GM12878 (cell line): ENCODE measurements at regions not wholly inside any gene's neighbourhood (a gene's known extent, or its start where the extent isn't known, plus 50 kb on each side); places are given as distances from the start of the nearest gene placed in this dataset.

Experiments
- ATAC-seq: fragments of 200-7000 bp; cut with Tn5 transposase; 3 replicates; pipeline ENCODE4 v1.9.1; 2020; ENCODE audit warnings: mild to moderate bottlenecking, moderate library complexity
- BruUV-seq: library from RNA; stranded (reverse); fragments of 400-500 nt; replicated peaks from 2 replicates; lab custom pipeline; 2021; lab: Mats Ljungman, UMichigan
- CTCF ChIA-PET: fragments of 300-600 bp; sonication (Branson Sonifier 250); formaldehyde crosslinking; extraction: SDS; loops from one replicate; lab custom pipeline; 2021; ENCODE audit warnings: inconsistent platforms; lab: Yijun Ruan, JAX
- POLR2A ChIA-PET: fragments of 350-600 bp; formaldehyde crosslinking; extraction: SDS; loops from one replicate; lab custom pipeline; 2021; ENCODE audit warnings: inconsistent platforms; lab: Charles Lee
- RAD21 ChIA-PET: fragments of 300-600 bp; sonication (Branson Sonifier 250); formaldehyde crosslinking; loops from one replicate; lab custom pipeline; 2023; ENCODE audit warnings: antibody characterized with exemption; ENCODE audit not compliant: unreplicated experiment; lab: Charles Lee
- SMC1A ChIA-PET: fragments of 300-600 bp; sonication (Branson Sonifier 250); formaldehyde crosslinking; loops from one replicate; lab custom pipeline; 2023; ENCODE audit not compliant: unreplicated experiment, uncharacterized antibody; lab: Charles Lee
- DNase-seq: peaks from one replicate; pipeline ENCODE4 v3.0.0-alpha.2; 2011; ENCODE audit warnings: low read depth, low spot score
- FAIRE-seq: peaks from 3 replicates; lab custom pipeline; 2011; peaks lifted over from hg19 to GRCh38; lab: Jason Lieb, UNC
- H2AFZ ChIP-seq: 2 replicates; pipeline ENCODE4 v1.6.0; 2011; ENCODE audit warnings: low read depth, low read length, control low read depth; ENCODE audit not compliant: control insufficient read depth
- H3K27ac ChIP-seq: 2 replicates; pipeline ENCODE4 v1.5.1; 2011; ENCODE audit warnings: control low read depth; ENCODE audit not compliant: control insufficient read depth, insufficient read depth
- H3K27me3 ChIP-seq, 2 experiments: replicated peaks in 1 of 2; 2 replicates each; pipeline versions ENCODE4 v1.6.0 to v1.6.1; 2011; ENCODE audit warnings: low read length in 1 of 2; ENCODE audit not compliant: control insufficient read depth in 2 of 2, insufficient read depth in 2 of 2
- H3K36me3 ChIP-seq, 2 experiments: 2 replicates each; pipeline ENCODE4 v1.5.1; 2011; ENCODE audit warnings: low read length in 1 of 2; ENCODE audit not compliant: control insufficient read depth in 2 of 2, insufficient read depth in 2 of 2
- H3K4me1 ChIP-seq: 2 replicates; pipeline ENCODE4 v1.6.1; 2011; ENCODE audit warnings: mild to moderate bottlenecking, low read length, moderate library complexity, mixed read lengths; ENCODE audit not compliant: control insufficient read depth, insufficient read depth
- H3K4me2 ChIP-seq: 2 replicates; pipeline ENCODE4 v1.6.0; 2011; ENCODE audit warnings: control low read depth; ENCODE audit not compliant: control insufficient read depth, insufficient read depth
- H3K4me3 ChIP-seq: fragments of 200-600 bp; sonication (generic); 2 replicates; pipeline ENCODE4 v1.5.1; 2016
- H3K79me2 ChIP-seq: 2 replicates; pipeline ENCODE4 v1.6.0; 2011; ENCODE audit warnings: low read length; ENCODE audit not compliant: control insufficient read depth, insufficient read depth
- H3K9ac ChIP-seq: 2 replicates; pipeline ENCODE4 v1.8.0; 2011; ENCODE audit warnings: low read length, control low read depth, mixed read lengths; ENCODE audit not compliant: control insufficient read depth, insufficient read depth
- H3K9me3 ChIP-seq: replicated peaks from 3 replicates; pipeline ENCODE4 v1.5.1; 2011; ENCODE audit warnings: mild to moderate bottlenecking, low read length; ENCODE audit not compliant: control insufficient read depth, insufficient read depth
- H4K20me1 ChIP-seq: 2 replicates; pipeline ENCODE4 v1.6.0; 2011; ENCODE audit not compliant: control insufficient read depth, insufficient read depth
- ATF7 ChIP-seq: fragments of 450-650 bp; IDR thresholded peaks from 2 replicates; pipeline ENCODE4 v1.6.1; 2016; ENCODE audit warnings: low read depth, mild to moderate bottlenecking
- BACH1 ChIP-seq: fragments of 450-650 bp; IDR thresholded peaks from 2 replicates; pipeline ENCODE4 v1.6.1; 2017; ENCODE audit warnings: mild to moderate bottlenecking, borderline replicate concordance
- BCL11A ChIP-seq: IDR thresholded peaks from 2 replicates; pipeline ENCODE4 v1.6.1; 2011; ENCODE audit warnings: low read depth, low read length
- FOXK2 ChIP-seq: fragments of 450-650 bp; IDR thresholded peaks from 2 replicates; pipeline ENCODE4 v1.6.1; 2017; ENCODE audit warnings: mild to moderate bottlenecking, moderate library complexity
- IRF5 ChIP-seq: fragments of 450-650 bp; IDR thresholded peaks from 2 replicates; pipeline ENCODE4 v1.6.1; 2017; ENCODE audit warnings: borderline replicate concordance
- MYC ChIP-seq: IDR thresholded peaks from 2 replicates; pipeline ENCODE4 v1.6.1; 2011; ENCODE audit warnings: mild to moderate bottlenecking, low read length, moderate library complexity, inconsistent platforms; ENCODE audit not compliant: insufficient read depth, insufficient replicate concordance, insufficient read length, severe bottlenecking
- NFXL1 ChIP-seq: fragments of 450-650 bp; IDR thresholded peaks from 2 replicates; pipeline ENCODE4 v1.6.1; 2017; ENCODE audit warnings: antibody characterized with exemption, mild to moderate bottlenecking, borderline replicate concordance
- NFYB ChIP-seq: IDR thresholded peaks from 2 replicates; pipeline ENCODE4 v1.6.1; 2011; ENCODE audit warnings: low read depth, mild to moderate bottlenecking, low read length, improper control_type of control experiment, moderate library complexity; ENCODE audit not compliant: insufficient read depth
- POLR2AphosphoS2 ChIP-seq: IDR thresholded peaks from 2 replicates; pipeline ENCODE4 v1.6.1; 2011; ENCODE audit warnings: low read depth, mild to moderate bottlenecking, low read length, improper control_type of control experiment, moderate library complexity
- SIX5 ChIP-seq: IDR thresholded peaks from 2 replicates; pipeline ENCODE4 v1.6.1; 2011; ENCODE audit warnings: mild to moderate bottlenecking, low read depth, low read length, moderate library complexity; ENCODE audit not compliant: severe bottlenecking
- SKIL ChIP-seq: fragments of 450-650 bp; IDR thresholded peaks from 2 replicates; pipeline ENCODE4 v1.6.1; 2017; ENCODE audit warnings: mild to moderate bottlenecking, low read depth, inconsistent platforms; ENCODE audit not compliant: poor library complexity, severe bottlenecking
- ZNF687 ChIP-seq: fragments of 450-650 bp; IDR thresholded peaks from 2 replicates; pipeline ENCODE4 v1.6.1; 2017; ENCODE audit warnings: mild to moderate bottlenecking, moderate library complexity
- WGBS: methylation state at CpG from one replicate; pipeline ENCODE4 v1.1.6; 2016; ENCODE audit warnings: low lambda C conversion rate; ENCODE audit not compliant: insufficient replicate concordance, insufficient coverage; ENCODE audit errors: missing lambda C conversion rate; 5-methylcytosine and 5-hydroxymethylcytosine counted together
- in situ Hi-C: fragments of 300-500 bp; cut with MboI; formaldehyde crosslinking; loops from 9 replicates; pipeline ENCODE4 v1.14.3; 2018; ENCODE audit warnings: mixed read lengths
- intact Hi-C: fragments of 100-400 bp; cut with micrococcal nuclease; formaldehyde crosslinking; loops from one replicate; pipeline ENCODE4 v1.14.2; 2022; ENCODE audit not compliant: unreplicated experiment

GRCh38 chr18:75775121-75775520, 347.6 kb upstream of the SMIM21 start:
- ATAC-seq: no peak
- CTCF ChIA-PET: no interaction called here
- in situ Hi-C loops: no loop called here

GRCh38 chr18:75773618-75774017, 346.1 kb upstream of the SMIM21 start:
- no peak for ATAC-seq
- Histone ChIP-seq H3K27ac (no peak overlapping the region), H3K9me3 (no peaks in the 10 kb centered on the region), H3K27me3 (no peaks in the 10 kb centered on the region), H2AFZ (no peak overlapping the region), H3K79me2 (no peaks in the 10 kb centered on the region), H3K9ac (no peak overlapping the region), H3K4me2 (no peak overlapping the region), H3K4me1 (no peaks in the 10 kb centered on the region), H4K20me1 (no peaks in the 10 kb centered on the region), H3K36me3 (no peaks in the 10 kb centered on the region), H3K4me3 (no peak overlapping the region)
- ChIA-PET SMC1A (no interaction called here), CTCF (no interaction called here), RAD21 (no interaction called here), POLR2A (no interaction called here)
- in situ Hi-C loops: no loop called here
- WGBS: 26% methylated on average over 3 of the region's 3 CpGs
- intact Hi-C loops: no loop called here
- DNase-seq: no peak
- no TSS peak for BruUV-seq
- no peak for FAIRE-seq
- no peak for TF ChIP-seq BCL11A
- no peak for TF ChIP-seq ZNF687
- TF ChIP-seq SKIL: no peak
- TF ChIP-seq NFYB: no peak
- no peak for TF ChIP-seq SIX5
- TF ChIP-seq BACH1: no peak

More at GRCh38 chr18:75775121-75775520, 347.6 kb upstream of the SMIM21 start:
- no peak overlapping the region for H3K9ac ChIP-seq
- no peaks in the 10 kb centered on the region for H3K4me1 ChIP-seq
- H4K20me1 ChIP-seq: no peaks in the 10 kb centered on the region
- intact Hi-C loops: no loop called here
- ChIA-PET SMC1A (no interaction called here), RAD21 (no interaction called here), POLR2A (no interaction called here)
- no peaks in the 10 kb centered on the region for H3K9me3 ChIP-seq
- DNase-seq: no peak
- no peaks in the 10 kb centered on the region; a peak in 1 of 4 replicates for H3K27me3 ChIP-seq
- 3% methylated on average over 2 of the region's 2 CpGs for WGBS
- no peak for FAIRE-seq
- TF ChIP-seq NFXL1 (no peak), ATF7 (no peak), MYC (no peak), FOXK2 (no peak), POLR2AphosphoS2 (no peak), IRF5 (no peak)
- H3K27ac ChIP-seq: no peak overlapping the region
- no TSS peak for BruUV-seq
- H2AFZ ChIP-seq: no peak overlapping the region
- no peak overlapping the region for H3K4me2 ChIP-seq
- H3K79me2 ChIP-seq: no peaks in the 10 kb centered on the region
- H3K4me3 ChIP-seq: no peak overlapping the region
- no peaks in the 10 kb centered on the region for H3K36me3 ChIP-seq
